22Rv1 (cell line): ENCODE measurements at regions not wholly inside any gene's neighbourhood (a gene's known extent, or its start where the extent isn't known, plus 50 kb on each side); places are given as distances from the start of the nearest gene placed in this dataset.

Source experiments
- CTCF ChIP-seq: fragments of 450-650 bp; IDR thresholded peaks from 2 replicates; pipeline ENCODE4 v1.5.1; 2017; ENCODE audit warnings: mild to moderate bottlenecking
- ZFX ChIP-seq: fragments of 450-650 bp; IDR thresholded peaks from 2 replicates; pipeline ENCODE4 v1.6.1; 2017; ENCODE audit warnings: antibody characterized with exemption, borderline replicate concordance

- no peak for TF ChIP-seq CTCF
- no peak for TF ChIP-seq ZFX
These were observed 100.9 kb downstream of the XRCC2 start for GRCh38 chr7:152574892-152575548.
